Effector CD4-positive, alpha-beta T cell (primary cell): ENCODE measurements at regions not wholly inside any gene's neighbourhood (a gene's known extent, or its start where the extent isn't known, plus 50 kb on each side); places are given as distances from the start of the nearest gene placed in this dataset.
"Not testable (repeated sequence)": the region's sequence is repeated elsewhere in the genome, so short reads cannot be mapped to it uniquely, and the experiment has no call there.

ENCODE experiments used
- DNase-seq: peaks from one replicate; pipeline ENCODE4 v3.0.0-alpha.2; 2020

GRCh38 chrX:63458981-63459380 is 107.8 kb upstream of the SPIN4 start:
- no peak for DNase-seq

GRCh38 chrX:63453571-63453970 is 102.4 kb upstream of the SPIN4 start:
- no peak for DNase-seq

GRCh38 chrX:63441717-63442116 is 90.6 kb upstream of the SPIN4 start:
- DNase-seq, result no peak

GRCh38 chrX:63439580-63439979 is 88.4 kb upstream of the SPIN4 start:
- no peak for DNase-seq

GRCh38 chrX:63436865-63437264 is 85.7 kb upstream of the SPIN4 start:
- DNase-seq, result no peak

- DNase-seq, result no peak
Measured at GRCh38 chrX:63434665-63435064, 83.5 kb upstream of the SPIN4 start.

GRCh38 chrX:63434206-63434605 is 83.1 kb upstream of the SPIN4 start:
- no peak for DNase-seq

- no peak for DNase-seq
Measured at GRCh38 chrX:63430026-63430425, 78.9 kb upstream of the SPIN4 start.

GRCh38 chrX:63428348-63428747 is 77.2 kb upstream of the SPIN4 start:
- no peak for DNase-seq

- no peak for DNase-seq
Measured at GRCh38 chrX:63426519-63426918, 75.4 kb upstream of the SPIN4 start.

GRCh38 chrX:63424063-63424462 is 72.9 kb upstream of the SPIN4 start:
- no peak for DNase-seq

GRCh38 chrX:63421411-63421810 is 70.3 kb upstream of the SPIN4 start:
- DNase-seq, result no peak

GRCh38 chrX:63418211-63418610 is 67.1 kb upstream of the SPIN4 start:
- DNase-seq, result no peak

GRCh38 chrX:63417649-63418048 is 66.5 kb upstream of the SPIN4 start:
- DNase-seq, result no peak

GRCh38 chrX:63409934-63410333 is 58.8 kb upstream of the SPIN4 start:
- not testable (repeated sequence) for DNase-seq

GRCh38 chrX:63408050-63408449 is 56.9 kb upstream of the SPIN4 start:
- DNase-seq, result no peak

- DNase-seq, result no peak
Measured at GRCh38 chrX:63404332-63404731, 53.2 kb upstream of the SPIN4 start.

GRCh38 chrX:63402106-63402505 is 51.0 kb upstream of the SPIN4 start:
- no peak for DNase-seq
